Stimulated activated CD8-positive, alpha-beta memory T cell treated with anti-CD3 and anti-CD28 coated beads, Interleukin-15, amount 100 ng/mL, for 4 hours (primary cell): ENCODE measurements at regions not wholly inside any gene's neighbourhood (a gene's known extent, or its start where the extent isn't known, plus 50 kb on each side); places are given as distances from the start of the nearest gene placed in this dataset.

Experiments
- DNase-seq, 2 donors: peaks; one replicate each; pipeline ENCODE4 v3.0.0-alpha.2; 2020; ENCODE audit warnings: low read depth in 2 of 2

GRCh38 chr10:69740126-69740525, 61.6 kb upstream of the COL13A1 start:
- DNase-seq: no peak

- DNase-seq: no peak
Observed at GRCh38 chr10:69741252-69741651, 60.5 kb upstream of the COL13A1 start.

- no peak for DNase-seq
Observed at GRCh38 chr10:69741671-69742355, 59.9 kb upstream of the COL13A1 start.

- no peak for DNase-seq
Observed at GRCh38 chr10:69742356-69742695, 59.4 kb upstream of the COL13A1 start.

- DNase-seq: no peak
Observed at GRCh38 chr10:69742928-69743602, 58.6 kb upstream of the COL13A1 start.

- DNase-seq: no peak
Observed at GRCh38 chr10:69744971-69745370, 56.7 kb upstream of the COL13A1 start.

- no peak for DNase-seq
Observed at GRCh38 chr10:69745698-69746097, 56.0 kb upstream of the COL13A1 start.

GRCh38 chr10:69747179-69747578, 54.5 kb upstream of the COL13A1 start:
- DNase-seq: no peak

GRCh38 chr10:69748621-69749020, 53.1 kb upstream of the COL13A1 start:
- DNase-seq: no peak

- no peak for DNase-seq
Observed at GRCh38 chr10:69749178-69750010, 52.3 kb upstream of the COL13A1 start.

GRCh38 chr10:69750011-69750373, 51.7 kb upstream of the COL13A1 start:
- no peak for DNase-seq

GRCh38 chr10:69750725-69751124, 51.0 kb upstream of the COL13A1 start:
- no peak for DNase-seq

- DNase-seq: no peak
Observed at GRCh38 chr10:69751214-69751613, 50.5 kb upstream of the COL13A1 start.
